ENCODE measurements at regions not wholly inside any gene's neighbourhood (a gene's known extent, or its start where the extent isn't known, plus 50 kb on each side); places are given as distances from the start of the nearest gene placed in this dataset.
A peak's percentile ranks its signal among the peaks of the same experiment; 100 is the strongest.

DNA sequence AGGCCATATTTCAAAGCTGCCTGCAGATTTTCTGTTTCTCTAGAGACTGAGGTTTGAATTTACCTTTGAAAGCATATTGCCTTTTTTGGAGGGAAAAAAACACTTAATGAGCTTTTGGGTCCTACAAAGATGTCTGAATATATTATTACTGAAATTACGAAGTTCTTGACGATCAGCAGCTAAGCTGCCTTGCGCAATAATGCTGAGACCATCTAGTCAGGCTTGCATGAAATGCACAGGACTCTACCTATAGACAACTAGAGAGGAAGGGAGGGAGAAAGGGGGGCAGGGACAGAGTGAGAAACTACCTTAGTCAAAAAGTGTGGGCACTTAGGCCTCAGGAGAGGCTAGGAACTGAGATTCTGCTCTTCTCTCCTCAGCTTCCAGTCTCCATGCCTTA lies 175.9 kb upstream of the KIF2A start:
- no peak for DNase-seq

DNA sequence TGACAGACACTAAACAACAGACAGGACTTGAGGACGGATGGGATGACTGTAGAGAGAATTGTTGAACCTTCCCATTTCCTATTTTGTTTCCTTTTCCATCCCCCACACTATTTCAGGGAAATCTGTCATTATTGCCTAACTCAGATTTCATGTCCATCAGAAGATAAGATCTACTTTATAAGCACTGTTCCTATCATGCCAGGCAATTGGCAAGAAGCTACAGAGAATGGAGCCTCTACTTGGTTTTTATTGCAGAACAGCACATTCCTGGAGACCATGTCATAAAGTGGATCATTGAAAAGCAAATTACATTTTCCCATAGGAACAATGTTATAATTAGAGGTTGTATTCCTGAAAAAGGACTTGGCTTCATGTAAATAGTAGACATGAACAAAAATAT lies 173.7 kb upstream of the KIF2A start:
- no peak for DNase-seq

DNA sequence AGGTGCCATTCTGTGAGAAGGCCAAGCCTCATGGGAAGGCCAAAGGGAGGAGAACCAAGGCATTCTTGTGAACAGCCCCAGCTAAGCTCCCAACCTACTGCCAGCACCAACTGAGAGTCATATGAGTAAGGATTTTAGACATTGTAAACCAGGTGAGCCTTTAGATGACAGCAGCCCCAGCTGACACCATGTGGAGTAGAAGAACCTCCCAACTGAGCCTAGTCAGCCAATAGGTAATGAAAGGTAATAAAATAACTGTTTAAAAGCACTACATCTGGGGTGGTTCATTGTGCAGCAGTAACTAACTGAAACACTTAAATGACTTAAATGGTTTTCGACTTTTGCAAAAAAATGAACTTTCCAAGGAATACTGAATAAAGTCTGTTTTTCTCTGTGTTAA lies 172.6 kb upstream of the KIF2A start:
- no peak for DNase-seq

DNA sequence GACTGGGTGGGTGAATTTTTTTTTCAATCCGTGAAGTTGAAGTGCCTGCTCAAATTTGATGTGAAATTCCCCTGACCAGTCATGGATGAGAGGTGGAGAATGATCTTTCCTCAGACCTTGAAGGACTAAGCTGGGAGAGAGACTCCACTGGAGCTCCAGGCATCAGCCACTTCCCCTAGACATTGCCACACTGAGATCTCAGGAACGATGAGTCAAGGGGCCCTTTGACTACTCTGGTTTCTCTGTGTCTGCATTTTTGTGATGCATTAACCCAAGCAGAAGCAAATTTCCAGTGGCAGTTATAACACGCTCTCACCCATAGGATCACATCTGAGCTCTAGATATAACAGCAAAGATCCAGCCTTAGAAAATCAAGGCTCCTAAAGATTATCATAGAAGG lies 171.2 kb upstream of the KIF2A start:
- no peak for DNase-seq

DNA sequence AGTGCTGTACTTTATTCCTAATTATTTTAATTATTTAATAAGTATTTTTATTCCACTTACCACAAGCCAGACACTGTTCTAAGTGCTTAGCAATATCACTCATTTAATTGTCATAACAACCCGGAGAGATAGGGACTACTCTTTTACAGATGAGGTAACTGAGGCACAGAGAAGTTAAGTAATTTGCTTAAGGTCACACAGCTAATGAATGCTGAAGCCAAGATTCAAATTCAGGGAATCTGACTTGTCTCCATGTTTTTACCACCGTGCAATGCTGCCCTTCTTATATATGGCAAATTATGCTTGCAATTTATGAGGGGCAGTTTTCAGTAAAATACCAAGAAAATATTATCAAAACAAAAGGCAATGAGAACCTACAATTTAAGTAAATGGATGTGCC lies 168.4 kb upstream of the KIF2A start:
- DNase-seq: no peak

DNA sequence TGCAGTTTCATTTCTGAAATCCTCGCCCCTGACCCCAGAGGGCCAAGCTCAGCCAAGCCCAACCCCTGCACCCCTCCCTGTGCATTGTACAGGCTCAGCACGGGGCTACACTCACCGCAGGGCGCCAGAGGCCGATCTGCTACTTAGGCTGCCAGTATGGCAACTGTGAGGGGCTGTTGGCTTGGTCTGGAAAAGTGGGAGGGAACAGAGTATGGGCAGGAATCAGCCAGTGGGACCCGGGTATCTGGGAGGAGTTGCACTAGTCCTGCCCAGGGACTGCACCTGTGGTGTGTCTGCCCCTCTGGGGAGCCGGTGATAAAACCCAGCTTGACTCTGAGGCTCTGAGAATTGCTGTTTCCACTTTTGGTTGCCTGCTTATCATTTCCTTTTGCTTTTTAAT lies 167.4 kb upstream of the KIF2A start:
- no peak for DNase-seq

DNA sequence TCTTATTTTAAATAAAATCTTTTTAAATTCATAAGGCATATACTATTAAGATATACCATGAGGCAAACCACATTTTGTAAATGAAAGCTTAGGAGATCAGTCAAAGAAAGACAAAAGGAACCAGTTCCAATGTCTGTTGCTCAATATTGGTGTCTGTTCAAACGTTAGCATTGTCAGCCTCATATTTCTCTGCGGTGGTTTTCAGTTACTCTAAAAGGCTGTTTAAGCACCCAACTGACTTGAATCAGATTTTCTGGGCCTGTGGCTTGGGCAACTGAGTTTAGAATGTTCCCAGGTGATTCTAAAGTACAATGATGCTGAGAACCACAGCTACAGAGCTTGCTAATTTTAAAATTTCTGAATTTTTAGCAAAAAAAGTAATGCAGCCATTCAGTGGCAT lies 166.3 kb upstream of the KIF2A start:
- no peak for DNase-seq

DNA sequence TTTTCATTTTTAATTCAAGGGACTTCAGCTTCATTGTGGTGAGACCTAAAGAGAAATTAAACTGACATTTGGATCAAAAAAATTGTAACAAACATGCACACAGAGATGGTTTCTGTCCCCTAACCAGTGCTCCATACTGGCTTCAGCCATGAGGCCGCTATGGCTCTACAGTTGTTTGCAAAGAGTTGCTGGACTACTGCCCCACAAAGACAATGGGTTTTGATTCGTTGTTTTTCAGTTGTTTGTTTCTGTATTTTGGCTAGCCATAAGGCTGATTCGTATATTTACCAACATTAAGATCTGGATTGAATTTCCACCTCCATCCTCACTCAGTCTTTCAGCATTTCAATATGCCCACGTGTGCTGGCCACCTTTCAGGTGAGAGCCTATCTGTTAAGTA lies 163.7 kb upstream of the KIF2A start:
- DNase-seq: no peak

DNA sequence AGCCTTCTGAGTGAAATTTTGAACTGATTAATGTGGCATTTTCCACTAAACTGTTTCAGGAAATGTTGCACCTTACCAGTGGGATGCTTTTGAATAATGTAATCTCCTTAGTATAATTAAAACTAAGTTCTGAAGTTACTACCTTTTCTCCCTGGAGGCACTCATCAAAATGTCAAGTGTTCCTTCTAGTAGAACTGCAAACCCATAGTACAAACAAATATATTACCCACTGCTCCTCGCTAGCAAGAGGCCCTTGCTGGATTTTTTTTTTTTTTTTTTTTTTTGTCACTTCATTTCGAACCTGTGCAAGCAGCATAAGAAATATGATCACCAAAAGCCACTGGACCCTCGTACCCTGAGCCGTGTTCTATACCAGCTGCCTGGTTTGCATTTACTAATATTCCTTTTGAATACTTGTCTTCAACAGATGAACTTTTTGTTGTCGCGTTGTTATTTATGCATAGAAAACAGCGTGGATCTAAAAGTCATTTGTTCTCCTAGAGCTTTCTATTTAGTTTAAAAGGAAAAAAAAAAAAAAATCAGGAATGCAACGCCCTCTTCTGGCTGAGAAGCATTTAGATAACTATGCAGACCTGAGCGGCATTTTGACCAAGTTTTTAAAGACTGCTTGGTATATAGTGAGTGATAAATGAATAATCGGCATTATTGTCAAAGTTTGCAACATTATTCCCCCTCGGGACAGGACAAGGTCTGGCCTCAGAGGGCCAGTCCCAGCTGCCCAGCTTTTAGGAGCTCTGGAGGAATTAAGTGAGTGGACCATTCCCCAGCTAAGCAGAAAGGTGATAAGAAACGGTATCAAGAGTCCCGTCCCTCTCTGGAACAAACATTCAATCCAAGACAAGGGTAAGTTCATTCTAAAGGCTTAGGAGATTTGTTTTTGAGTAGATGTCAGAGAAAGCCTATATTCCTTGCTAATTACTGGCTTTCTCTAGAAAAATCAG lies 162.5 kb upstream of the KIF2A start:
- peak; percentile 73 for DNase-seq

DNA sequence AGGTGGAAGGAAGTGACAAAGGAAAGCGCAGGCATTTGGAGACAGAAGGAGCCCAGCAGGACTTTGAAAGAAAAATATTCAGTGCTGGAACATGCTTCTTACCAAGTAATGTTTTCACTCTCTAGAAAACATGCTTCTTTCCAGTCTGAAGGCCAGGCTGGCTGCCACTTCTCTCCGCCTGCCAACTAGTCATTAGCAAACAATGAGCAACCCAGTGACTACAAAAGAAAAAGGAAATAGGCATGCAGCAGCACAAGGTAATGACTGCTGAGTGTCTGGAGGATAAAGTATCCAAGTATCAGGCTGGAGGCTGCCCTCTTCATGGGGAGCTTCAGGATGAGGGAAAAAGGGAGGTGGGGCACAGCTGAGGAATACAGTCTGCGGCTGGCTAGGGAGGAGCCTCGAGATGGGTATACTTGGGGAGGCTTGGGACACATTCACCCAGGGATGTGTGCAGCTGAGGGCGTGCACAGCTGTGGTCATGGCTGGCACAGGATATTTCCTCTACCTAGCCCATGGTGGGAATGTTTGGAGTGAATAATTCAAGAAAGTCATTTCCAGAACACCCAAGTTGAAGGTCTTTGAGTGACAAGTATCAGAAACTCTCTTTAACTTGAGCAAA lies 161.5 kb upstream of the KIF2A start:
- DNase-seq: no peak

DNA sequence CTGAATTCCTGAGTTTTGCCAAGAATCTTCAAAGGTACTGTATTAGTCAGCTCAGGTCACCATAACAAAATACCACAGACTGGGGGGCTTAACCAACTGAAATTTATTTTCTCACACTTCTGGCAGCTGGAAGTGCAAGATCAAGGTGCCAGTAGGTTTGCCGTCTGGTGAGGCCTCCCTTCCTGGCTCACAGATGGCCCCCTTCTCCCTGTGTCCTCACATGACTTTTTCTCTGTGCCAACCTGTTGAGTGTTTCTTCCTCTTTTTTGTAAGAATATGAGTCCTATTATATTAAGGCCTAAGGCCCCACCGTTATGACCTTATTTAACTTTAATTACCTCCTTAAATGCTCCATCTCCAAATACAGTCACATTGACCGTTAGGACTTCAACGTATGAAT lies 156.1 kb upstream of the KIF2A start:
- no peak for DNase-seq

DNA sequence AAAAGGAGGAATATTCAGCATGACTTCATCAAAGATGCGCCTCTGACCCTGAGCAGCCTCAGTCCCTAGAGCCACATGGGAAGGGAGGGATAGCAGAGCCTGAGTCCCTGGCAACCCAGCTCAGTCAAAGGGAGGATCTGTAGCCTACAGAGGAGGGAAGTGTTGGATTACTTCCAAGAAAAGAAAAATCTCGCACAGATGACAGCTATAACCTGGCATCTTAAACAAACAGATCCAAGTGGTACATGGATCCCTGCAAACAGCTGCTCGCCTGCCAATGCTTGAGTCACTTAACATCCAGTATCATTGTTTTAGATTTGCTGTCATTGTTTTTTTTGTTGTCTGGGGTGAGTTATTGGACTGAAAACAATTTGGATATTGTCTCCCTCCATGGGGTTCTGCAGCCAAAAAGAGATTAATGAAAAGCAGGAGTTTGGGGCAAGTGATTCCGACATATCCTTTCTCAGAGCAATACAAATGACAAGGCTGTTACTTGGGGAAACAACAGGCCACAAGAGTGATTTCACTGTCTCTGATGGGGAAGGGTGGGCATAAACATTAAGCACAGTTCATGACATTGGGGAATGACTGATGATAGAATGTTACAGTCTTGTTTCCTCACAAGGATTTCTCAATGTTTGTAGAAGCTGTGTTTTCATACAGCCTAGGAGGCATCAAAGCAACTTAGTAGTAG lies 153.5 kb upstream of the KIF2A start:
- peak; percentile 49 for DNase-seq

DNA sequence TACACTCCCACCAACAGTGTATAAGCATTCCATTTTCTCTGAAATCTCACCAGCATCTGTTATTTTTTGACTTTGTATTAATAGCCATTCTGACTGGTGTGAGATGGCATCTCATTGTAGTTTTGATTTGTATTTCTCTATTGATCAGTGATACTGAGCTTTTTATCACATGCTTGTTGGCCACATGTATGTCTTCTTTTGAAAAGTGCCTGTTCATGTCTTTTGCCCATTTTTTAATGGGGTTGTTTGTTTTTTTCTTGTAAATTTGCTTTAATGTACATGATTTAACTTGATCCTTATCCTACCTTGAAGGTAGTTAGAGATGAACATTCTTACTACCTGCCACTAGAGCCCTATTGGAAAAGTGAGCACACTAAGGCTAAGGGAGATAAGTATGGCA lies 151.2 kb upstream of the KIF2A start:
- no peak for DNase-seq

DNA sequence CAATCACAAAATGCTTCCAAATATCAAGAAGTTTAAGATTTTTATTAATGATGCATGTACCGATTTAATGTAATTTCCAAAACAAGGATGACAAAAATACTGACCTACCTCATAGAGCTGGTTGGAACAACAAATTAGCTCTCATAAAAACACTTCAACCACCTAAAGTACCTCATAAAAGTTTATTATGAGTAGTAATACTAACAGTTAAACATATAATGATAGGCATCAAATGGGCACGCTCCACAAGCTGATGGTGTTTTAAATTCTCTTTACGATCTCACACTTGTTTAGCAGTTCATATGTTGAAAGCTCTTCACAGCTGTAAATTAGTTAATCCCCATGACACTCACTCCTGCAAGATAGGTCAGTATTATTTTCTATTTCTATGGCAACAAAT lies 150.0 kb upstream of the KIF2A start:
- no peak for DNase-seq

DNA sequence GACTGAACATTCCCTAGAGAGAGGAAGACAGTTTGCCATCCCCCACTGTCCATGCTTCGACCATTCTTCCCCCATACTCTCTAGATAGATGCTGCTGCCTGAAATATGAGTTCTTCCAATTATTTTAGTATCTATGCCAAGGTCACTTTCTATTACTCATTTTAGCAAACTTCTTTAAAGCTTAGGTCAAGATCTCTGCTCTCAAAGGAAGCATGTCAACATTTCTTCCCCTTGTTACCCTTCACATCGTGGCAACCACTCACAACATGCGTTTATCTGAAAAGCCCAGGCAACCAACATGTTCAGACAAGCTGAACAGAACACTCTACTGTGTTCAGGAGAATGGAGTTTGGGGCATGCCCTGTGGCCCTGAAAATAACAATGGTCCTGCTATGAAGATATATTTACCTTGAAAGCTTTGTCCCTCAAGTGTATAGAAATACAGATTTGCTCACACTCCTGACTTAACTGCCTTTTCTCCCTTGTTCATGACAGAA lies 138.4 kb upstream of the KIF2A start:
- DNase-seq: peak; percentile 55

DNA sequence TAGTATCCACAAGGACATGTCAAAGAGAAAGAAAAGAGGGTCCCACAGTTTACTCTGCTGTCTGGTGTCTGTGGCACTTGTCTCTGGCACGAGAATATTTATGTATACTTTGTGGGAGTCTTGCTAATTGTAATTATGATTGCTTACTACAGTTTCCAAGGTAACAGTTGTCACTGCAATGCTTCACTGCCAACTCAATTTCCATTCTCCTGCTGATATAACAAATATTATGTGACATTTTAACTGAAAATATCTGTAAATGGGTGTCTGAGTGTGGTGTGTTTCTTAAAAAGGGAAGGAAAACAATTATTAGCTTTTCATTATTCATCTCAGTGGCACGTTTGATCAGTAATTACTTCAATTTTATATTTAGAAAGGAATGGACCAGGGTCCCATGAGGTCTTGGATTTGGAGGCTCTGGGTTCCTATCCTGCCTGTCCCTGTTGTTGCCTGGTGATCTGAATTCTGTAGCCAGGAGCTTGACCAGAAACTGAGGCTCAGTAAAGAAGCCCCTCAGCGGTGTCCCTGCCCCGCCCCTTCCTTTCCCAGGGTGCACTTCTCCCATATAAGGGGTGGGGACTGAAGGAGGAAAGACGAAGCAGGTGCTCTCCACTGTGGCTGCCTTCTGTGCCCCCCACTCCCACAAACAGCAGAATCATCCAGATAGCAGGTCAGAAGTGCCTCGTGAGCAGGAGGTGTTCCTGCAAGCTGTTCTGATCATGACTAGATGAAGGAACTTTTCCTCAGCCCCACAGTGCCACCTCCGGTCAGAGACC lies 137.3 kb upstream of the KIF2A start:
- DNase-seq: peak; percentile 81

DNA sequence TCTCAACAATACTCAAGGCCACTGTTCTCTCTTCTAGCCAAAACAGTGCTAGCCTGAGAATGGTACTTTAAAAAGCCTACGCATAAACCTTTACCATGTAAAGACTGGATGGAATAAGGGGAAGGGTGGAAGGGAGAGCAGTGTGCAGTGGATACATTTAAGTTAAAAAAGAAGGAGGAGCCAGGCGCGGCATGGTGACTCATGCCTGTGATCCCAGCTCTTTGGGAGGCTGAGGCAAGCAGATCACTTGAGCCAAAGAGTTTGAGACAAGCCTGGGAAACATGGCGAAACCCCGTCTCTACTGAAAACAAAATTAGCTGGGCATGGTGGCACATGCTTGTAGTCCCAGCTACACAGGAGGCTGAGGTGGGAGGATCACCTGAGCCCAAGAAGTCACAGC lies 127.7 kb upstream of the KIF2A start:
- no peak for DNase-seq

DNA sequence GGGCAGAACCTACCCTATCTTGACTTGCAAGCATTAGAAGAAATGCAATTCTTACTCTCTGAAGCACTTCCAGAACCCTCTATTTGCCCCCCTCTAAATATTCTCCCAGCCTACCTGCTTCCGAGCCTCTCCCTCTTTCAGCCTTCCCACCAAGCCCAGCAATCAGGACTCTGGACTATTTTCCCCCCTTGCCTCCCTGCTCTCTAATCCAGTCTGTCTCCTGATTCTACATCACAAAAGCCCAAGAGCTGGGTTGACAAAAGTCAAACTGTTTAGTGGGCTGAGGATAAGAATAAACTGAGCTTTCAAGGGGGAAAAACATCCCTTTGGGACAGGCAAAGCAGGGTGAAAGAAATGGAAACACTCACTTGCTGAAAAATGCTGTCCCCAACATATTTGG lies 123.2 kb upstream of the KIF2A start:
- no peak for DNase-seq

DNA sequence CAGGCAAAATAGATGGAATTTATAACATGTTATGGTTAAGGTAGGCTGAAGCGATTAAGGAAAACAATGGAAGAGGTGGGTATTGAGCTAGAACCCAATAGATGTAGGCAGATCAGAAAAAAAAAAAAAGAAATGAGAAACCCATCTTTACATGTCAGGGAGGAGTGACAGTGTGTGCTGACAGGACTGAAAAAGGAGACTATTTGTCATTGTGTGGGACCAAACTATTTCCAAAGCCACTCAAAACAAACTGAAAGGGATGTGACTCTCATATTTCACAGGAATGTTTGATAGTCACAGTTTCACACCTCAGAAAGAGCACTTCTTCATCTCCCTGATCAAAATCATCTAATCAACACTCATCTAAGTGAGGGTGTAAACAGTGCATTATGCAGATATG lies 122.3 kb upstream of the KIF2A start:
- no peak for DNase-seq

DNA sequence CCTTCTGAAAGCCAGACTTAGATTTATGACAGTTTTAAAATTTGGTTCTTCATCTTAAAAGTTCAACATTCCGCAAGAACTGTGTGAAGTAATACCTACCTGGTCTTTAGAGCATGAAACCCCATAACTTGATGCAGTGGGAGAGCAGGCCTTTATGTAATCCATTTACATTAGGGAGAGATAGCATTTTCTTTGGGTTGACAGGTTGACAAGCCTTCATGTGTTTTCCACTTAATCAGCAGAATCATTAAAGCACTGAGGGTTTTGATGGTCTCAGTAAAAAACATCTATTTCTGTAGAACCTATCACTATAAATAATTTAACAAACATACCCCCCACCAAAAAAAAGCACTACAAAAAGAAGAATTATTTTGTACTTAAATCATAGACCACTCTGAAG lies 121.6 kb upstream of the KIF2A start:
- no peak for DNase-seq

DNA sequence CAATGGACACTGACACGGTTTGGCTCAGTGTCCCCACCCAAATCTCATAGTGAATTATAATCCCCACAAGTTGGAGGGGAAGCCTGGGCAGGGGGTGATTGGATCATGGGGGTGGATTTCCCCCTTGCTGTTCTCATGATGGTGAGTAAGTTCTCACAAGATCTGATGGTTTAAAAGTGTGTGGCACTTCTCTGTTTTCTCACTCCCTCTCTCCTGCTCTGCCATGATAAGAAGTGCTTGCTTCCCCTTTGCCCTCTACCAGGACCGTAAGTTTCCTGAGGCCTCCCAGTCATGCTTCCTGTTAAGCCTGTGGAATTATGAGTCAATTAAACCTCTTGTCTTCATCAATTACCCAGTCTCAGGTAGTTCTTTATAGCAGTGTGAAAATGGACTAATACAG lies 115.8 kb upstream of the KIF2A start:
- no peak for DNase-seq

DNA sequence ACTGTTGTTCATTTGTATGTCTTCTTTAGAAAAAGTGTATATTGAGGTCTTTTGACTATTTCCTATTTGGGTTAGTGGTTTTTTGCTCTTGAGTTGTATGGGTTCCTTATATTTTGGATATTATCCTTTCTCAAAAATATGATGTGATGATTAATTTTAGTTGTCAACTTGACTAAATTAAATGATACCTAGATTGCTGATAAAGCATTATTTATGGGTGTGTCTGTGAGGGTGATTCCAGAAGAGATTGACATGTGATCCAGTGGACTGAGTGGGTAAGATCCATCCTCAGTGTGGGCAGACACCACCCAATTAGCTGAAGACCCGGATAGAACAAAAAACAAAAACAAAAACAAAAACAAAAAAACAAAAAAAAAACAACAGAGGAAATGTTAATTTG lies 115.1 kb upstream of the KIF2A start:
- DNase-seq: no peak

DNA sequence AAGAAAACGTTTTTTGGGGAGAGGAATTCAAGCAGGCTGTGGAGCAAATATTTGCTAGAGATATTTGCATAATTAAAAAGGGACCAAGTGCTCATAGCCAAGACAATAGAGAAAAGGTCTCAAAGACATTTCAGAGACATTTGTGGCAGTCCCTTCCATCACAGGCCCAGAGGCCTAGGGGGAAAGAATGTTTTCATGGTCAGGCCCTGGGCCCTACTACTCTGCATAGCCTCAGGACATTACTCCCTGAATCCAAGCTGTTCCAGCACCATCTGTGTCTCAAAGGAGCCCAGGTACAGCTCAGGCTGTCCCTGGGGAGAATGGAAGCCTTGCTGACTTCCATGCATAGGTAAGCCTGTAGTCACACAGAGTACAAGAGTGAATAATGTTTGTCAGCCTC lies 113.0 kb upstream of the KIF2A start:
- no peak for DNase-seq
